Testis (tissue), 2 donors: ENCODE measurements at regions not wholly inside any gene's neighbourhood (a gene's known extent, or its start where the extent isn't known, plus 50 kb on each side); places are given as distances from the start of the nearest gene placed in this dataset.

ENCODE experiments used
- CTCF ChIP-seq, 3 experiments: fragments of 450-650 bp in 2 of 3; fragments of 200-600 bp in 1 of 3; sonication (generic) in 1 of 3; IDR thresholded peaks; one replicate each; pipeline ENCODE4 v1.5.1; 2016 to 2019; ENCODE audit warnings: antibody characterized with exemption in 3 of 3, mild to moderate bottlenecking in 2 of 3, moderate library complexity in 1 of 3
- POLR2A ChIP-seq: fragments of 450-650 bp; IDR thresholded peaks from one replicate; pipeline ENCODE4 v1.6.1; 2017; ENCODE audit warnings: antibody characterized with exemption, mild to moderate bottlenecking, moderate library complexity

GRCh38 chr3:43948013-43948412 lies 257.3 kb downstream of the ABHD5 start:
- TF ChIP-seq CTCF (IDR thresholded peaks at IDR 0.05): no peak
- TF ChIP-seq POLR2A: no peak
